Suprapubic skin (tissue), 3 donors: ENCODE measurements at regions not wholly inside any gene's neighbourhood (a gene's known extent, or its start where the extent isn't known, plus 50 kb on each side); places are given as distances from the start of the nearest gene placed in this dataset.
"Not testable (repeated sequence)": the region's sequence is repeated elsewhere in the genome, so short reads cannot be mapped to it uniquely, and the experiment has no call there.

Experiments
- POLR2A ChIP-seq, 2 donors: fragments of 450-650 bp; IDR thresholded peaks; one replicate each; pipeline ENCODE4 v1.6.1; 2017; ENCODE audit warnings: antibody characterized with exemption in 2 of 2, mild to moderate bottlenecking in 2 of 2, moderate library complexity in 2 of 2
- TF ChIP-seq, protein P1 (sequence below), 2 donors: fragments of 200-600 bp in 1 of 2; fragments of 450-650 bp in 1 of 2; sonication (generic) in 1 of 2; IDR thresholded peaks; one replicate each; pipeline ENCODE4 v1.5.1; 2016 to 2019; ENCODE audit warnings: antibody characterized with exemption in 2 of 2, mild to moderate bottlenecking in 1 of 2, moderate library complexity in 1 of 2

DNA sequence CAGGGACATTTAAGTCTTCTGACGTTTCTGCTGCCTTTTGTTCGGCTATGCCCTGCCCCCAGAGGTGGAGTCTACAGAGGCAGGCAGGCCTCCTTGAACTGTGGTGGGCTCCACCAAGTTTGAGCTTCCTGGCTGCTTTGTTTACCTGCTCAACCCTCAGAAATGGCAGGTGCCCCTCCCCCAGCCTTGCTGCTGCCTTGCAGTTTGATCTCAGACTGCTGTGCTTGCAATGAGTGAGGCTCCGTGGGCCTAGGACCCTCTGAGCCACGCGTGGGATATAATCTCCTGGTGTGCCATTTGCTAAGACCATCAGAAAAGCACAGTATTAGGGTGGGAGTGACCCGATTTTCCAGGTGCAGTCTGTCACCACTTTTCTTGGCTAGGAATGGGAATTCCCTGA, 647.3 kb downstream of the CD109 start:
- TF ChIP-seq POLR2A (IDR thresholded peaks at IDR 0.05), result not testable (repeated sequence)
- TF ChIP-seq, protein P1, sequence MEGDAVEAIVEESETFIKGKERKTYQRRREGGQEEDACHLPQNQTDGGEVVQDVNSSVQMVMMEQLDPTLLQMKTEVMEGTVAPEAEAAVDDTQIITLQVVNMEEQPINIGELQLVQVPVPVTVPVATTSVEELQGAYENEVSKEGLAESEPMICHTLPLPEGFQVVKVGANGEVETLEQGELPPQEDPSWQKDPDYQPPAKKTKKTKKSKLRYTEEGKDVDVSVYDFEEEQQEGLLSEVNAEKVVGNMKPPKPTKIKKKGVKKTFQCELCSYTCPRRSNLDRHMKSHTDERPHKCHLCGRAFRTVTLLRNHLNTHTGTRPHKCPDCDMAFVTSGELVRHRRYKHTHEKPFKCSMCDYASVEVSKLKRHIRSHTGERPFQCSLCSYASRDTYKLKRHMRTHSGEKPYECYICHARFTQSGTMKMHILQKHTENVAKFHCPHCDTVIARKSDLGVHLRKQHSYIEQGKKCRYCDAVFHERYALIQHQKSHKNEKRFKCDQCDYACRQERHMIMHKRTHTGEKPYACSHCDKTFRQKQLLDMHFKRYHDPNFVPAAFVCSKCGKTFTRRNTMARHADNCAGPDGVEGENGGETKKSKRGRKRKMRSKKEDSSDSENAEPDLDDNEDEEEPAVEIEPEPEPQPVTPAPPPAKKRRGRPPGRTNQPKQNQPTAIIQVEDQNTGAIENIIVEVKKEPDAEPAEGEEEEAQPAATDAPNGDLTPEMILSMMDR (IDR thresholded peaks at IDR 0.05), result not testable (repeated sequence)
